Renal pelvis (tissue), 1 donor: ENCODE measurements at regions not wholly inside any gene's neighbourhood (a gene's known extent, or its start where the extent isn't known, plus 50 kb on each side); places are given as distances from the start of the nearest gene placed in this dataset.

Source experiments
- DNase-seq: peaks from one replicate; pipeline ENCODE4 v3.0.0-alpha.2; 2013

GRCh38 chr7:115474137-115474536 is 552.2 kb downstream of the MDFIC start:
- no peak for DNase-seq

GRCh38 chr7:115471891-115472290 is 550.0 kb downstream of the MDFIC start:
- DNase-seq: no peak

- no peak for DNase-seq
Observed at GRCh38 chr7:115462301-115463015, 540.6 kb downstream of the MDFIC start.

- no peak for DNase-seq
Observed at GRCh38 chr7:115449689-115450088, 527.8 kb downstream of the MDFIC start.

GRCh38 chr7:115447495-115447894 is 525.6 kb downstream of the MDFIC start:
- DNase-seq: no peak

- no peak for DNase-seq
Observed at GRCh38 chr7:115441033-115441432, 519.1 kb downstream of the MDFIC start.

GRCh38 chr7:115435178-115435577 is 513.3 kb downstream of the MDFIC start:
- no peak for DNase-seq

- DNase-seq: no peak
Observed at GRCh38 chr7:115429918-115430317, 508.0 kb downstream of the MDFIC start.

- no peak for DNase-seq
Observed at GRCh38 chr7:115417662-115418061, 495.8 kb downstream of the MDFIC start.

GRCh38 chr7:115410972-115411686 is 489.2 kb downstream of the MDFIC start:
- no peak for DNase-seq

GRCh38 chr7:115410434-115410820 is 488.5 kb downstream of the MDFIC start:
- no peak for DNase-seq

GRCh38 chr7:115409682-115410433 is 488.0 kb downstream of the MDFIC start:
- DNase-seq: no peak

- DNase-seq: no peak
Observed at GRCh38 chr7:115406219-115406618, 484.3 kb downstream of the MDFIC start.

GRCh38 chr7:115387137-115387536 is 465.2 kb downstream of the MDFIC start:
- DNase-seq: no peak

GRCh38 chr7:115379321-115379720 is 457.4 kb downstream of the MDFIC start:
- DNase-seq: no peak

GRCh38 chr7:115368998-115369397 is 447.1 kb downstream of the MDFIC start:
- DNase-seq: no peak

- DNase-seq: no peak
Observed at GRCh38 chr7:115363916-115364315, 442.0 kb downstream of the MDFIC start.

GRCh38 chr7:115359955-115360354 is 438.1 kb downstream of the MDFIC start:
- no peak for DNase-seq

GRCh38 chr7:115359119-115359518 is 437.2 kb downstream of the MDFIC start:
- DNase-seq: no peak

- no peak for DNase-seq
Observed at GRCh38 chr7:115357703-115357999, 435.8 kb downstream of the MDFIC start.

GRCh38 chr7:115356999-115357702 is 435.3 kb downstream of the MDFIC start:
- no peak for DNase-seq

GRCh38 chr7:115356139-115356746 is 434.3 kb downstream of the MDFIC start:
- no peak for DNase-seq
